Sigmoid colon (tissue), 4 donors: ENCODE measurements at regions not wholly inside any gene's neighbourhood (a gene's known extent, or its start where the extent isn't known, plus 50 kb on each side); places are given as distances from the start of the nearest gene placed in this dataset.

Experiments
- EP300 ChIP-seq, 4 donors: sonication (generic); formaldehyde crosslinking; IDR thresholded peaks; one replicate each; pipeline ENCODE4 v1.6.1; 2017; ENCODE audit warnings: antibody characterized with exemption in 4 of 4
- TF ChIP-seq, protein P1 (sequence below), 4 experiments: fragments of 450-650 bp in 3 of 4; fragments of 200-600 bp in 1 of 4; IDR thresholded peaks; one replicate each; pipeline ENCODE4 v1.5.1; 2016 to 2019; ENCODE audit warnings: antibody characterized with exemption in 4 of 4, mild to moderate bottlenecking in 3 of 4, moderate library complexity in 2 of 4

DNA sequence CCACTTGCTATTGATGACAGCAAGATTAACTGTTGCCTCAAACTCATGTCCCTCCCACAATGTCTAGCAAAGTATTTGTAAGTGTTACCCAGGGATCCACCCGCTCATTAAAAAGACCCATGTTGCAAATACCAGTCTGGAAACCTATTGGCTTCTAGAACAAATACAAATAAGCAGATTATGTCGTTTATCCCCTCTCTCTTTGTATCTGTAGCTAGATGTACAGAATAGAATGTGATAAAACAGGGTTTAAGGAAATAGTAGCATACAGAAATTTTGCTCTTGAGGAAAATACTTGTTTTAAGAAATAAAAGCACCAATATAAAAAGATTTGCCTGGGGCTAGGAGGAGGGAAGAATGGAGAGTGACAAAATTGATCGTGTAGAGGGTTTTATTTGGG, 142.7 kb upstream of the ZIC3 start:
- TF ChIP-seq EP300 (IDR thresholded peaks at IDR 0.05) = no peak
- TF ChIP-seq, protein P1, sequence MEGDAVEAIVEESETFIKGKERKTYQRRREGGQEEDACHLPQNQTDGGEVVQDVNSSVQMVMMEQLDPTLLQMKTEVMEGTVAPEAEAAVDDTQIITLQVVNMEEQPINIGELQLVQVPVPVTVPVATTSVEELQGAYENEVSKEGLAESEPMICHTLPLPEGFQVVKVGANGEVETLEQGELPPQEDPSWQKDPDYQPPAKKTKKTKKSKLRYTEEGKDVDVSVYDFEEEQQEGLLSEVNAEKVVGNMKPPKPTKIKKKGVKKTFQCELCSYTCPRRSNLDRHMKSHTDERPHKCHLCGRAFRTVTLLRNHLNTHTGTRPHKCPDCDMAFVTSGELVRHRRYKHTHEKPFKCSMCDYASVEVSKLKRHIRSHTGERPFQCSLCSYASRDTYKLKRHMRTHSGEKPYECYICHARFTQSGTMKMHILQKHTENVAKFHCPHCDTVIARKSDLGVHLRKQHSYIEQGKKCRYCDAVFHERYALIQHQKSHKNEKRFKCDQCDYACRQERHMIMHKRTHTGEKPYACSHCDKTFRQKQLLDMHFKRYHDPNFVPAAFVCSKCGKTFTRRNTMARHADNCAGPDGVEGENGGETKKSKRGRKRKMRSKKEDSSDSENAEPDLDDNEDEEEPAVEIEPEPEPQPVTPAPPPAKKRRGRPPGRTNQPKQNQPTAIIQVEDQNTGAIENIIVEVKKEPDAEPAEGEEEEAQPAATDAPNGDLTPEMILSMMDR (IDR thresholded peaks at IDR 0.05) = no peak
